Fibroblast of pulmonary artery (primary cell): ENCODE measurements at regions not wholly inside any gene's neighbourhood (a gene's known extent, or its start where the extent isn't known, plus 50 kb on each side); places are given as distances from the start of the nearest gene placed in this dataset.
A peak's percentile ranks its signal among the peaks of the same experiment; 100 is the strongest.

Experiments
- DNase-seq: peaks from one replicate; pipeline ENCODE4 v3.0.0-alpha.2; 2010; ENCODE audit warnings: low read depth
- H3K4me3 ChIP-seq: replicated peaks from 2 replicates; pipeline ENCODE4 v1.5.1; 2011; ENCODE audit warnings: low read depth, mild to moderate bottlenecking, control low read depth, low read length, moderate library complexity
- TF ChIP-seq, protein P1 (sequence below): IDR thresholded peaks from 2 replicates; pipeline ENCODE4 v1.5.1; 2011; ENCODE audit warnings: mild to moderate bottlenecking, control low read depth, low read length, inconsistent platforms; ENCODE audit errors: missing control alignments

GRCh38 chr3:102177075-102177755 is 257.6 kb upstream of the ZPLD1 start:
- H3K4me3 ChIP-seq, result no peak overlapping the region
- no peak for DNase-seq
- TF ChIP-seq, protein P1, sequence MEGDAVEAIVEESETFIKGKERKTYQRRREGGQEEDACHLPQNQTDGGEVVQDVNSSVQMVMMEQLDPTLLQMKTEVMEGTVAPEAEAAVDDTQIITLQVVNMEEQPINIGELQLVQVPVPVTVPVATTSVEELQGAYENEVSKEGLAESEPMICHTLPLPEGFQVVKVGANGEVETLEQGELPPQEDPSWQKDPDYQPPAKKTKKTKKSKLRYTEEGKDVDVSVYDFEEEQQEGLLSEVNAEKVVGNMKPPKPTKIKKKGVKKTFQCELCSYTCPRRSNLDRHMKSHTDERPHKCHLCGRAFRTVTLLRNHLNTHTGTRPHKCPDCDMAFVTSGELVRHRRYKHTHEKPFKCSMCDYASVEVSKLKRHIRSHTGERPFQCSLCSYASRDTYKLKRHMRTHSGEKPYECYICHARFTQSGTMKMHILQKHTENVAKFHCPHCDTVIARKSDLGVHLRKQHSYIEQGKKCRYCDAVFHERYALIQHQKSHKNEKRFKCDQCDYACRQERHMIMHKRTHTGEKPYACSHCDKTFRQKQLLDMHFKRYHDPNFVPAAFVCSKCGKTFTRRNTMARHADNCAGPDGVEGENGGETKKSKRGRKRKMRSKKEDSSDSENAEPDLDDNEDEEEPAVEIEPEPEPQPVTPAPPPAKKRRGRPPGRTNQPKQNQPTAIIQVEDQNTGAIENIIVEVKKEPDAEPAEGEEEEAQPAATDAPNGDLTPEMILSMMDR, result no peak

GRCh38 chr3:102178817-102179216 is 256.0 kb upstream of the ZPLD1 start:
- DNase-seq, result no peak
- H3K4me3 ChIP-seq, result no peak overlapping the region
- TF ChIP-seq, protein P1, result no peak

GRCh38 chr3:102179326-102180177 is 255.3 kb upstream of the ZPLD1 start:
- TF ChIP-seq, protein P1, result no peak
- peak; percentile 37 for DNase-seq
- no peak overlapping the region for H3K4me3 ChIP-seq

DNA sequence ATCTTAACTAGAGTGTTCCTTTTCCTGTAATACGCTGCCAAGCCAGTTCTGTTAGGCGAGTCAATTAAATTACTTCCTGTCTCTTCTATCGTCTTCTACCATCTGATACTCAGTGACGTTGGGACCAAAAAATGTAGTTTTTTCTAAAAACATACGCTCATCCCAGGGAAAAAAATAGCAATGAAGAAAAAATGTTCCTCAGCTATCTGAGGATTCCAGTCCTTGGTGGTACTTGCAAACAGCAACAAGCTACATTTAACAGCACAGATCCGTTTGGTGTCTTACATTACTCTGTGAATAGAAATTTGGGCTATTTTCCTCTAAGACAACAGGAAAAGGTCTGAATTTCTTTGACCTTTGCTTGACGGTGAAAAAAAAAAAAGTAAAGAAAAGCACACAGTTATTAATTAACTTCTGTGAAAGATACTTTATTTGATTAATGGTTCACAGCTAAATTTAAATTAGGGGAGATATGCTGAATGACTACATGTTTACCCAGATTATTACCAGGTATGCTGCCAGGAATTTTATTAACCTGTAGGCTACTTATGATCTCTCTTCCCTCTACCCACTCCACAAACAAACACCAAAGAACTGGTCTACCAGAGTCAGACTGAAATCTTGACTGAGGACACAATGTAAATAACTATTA is 254.4 kb upstream of the ZPLD1 start:
- no peak overlapping the region for H3K4me3 ChIP-seq
- TF ChIP-seq, protein P1, result no peak
- DNase-seq, result peak; percentile 95

- TF ChIP-seq, protein P1, result no peak
- H3K4me3 ChIP-seq, result no peak overlapping the region
- peak; percentile 90 for DNase-seq
Observed at GRCh38 chr3:102181175-102181920, 253.5 kb upstream of the ZPLD1 start.

GRCh38 chr3:102182162-102182561 is 252.7 kb upstream of the ZPLD1 start:
- no peak overlapping the region for H3K4me3 ChIP-seq
- TF ChIP-seq, protein P1, result no peak
- DNase-seq, result peak; percentile 64
